GM21515 (cell line): ENCODE measurements at regions not wholly inside any gene's neighbourhood (a gene's known extent, or its start where the extent isn't known, plus 50 kb on each side); places are given as distances from the start of the nearest gene placed in this dataset.

Source experiments
- ATAC-seq: cut with Tn5 transposase; IDR thresholded peaks from one replicate; pipeline ENCODE4 v1.9.1; 2021; ENCODE audit not compliant: unreplicated experiment

DNA sequence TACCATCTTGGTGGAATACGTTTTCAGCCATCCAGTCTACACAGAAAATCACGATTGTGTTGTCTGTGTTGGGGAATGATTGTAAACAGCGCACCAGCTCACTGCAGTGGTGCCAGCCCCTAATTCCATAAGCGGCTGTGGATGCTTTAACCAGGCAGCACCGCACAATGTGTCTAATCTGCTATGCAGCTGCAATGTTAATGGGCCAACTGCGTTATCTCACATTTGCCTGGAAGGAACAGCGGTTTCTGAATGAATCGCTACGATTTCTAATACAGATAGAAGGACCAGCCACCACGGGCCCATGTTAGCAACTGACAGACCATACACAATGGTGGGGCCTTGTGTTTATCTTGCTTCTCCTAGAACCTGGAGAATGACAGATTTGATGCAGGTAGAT lies 384.5 kb upstream of the KIRREL3 start:
- ATAC-seq = no peak

DNA sequence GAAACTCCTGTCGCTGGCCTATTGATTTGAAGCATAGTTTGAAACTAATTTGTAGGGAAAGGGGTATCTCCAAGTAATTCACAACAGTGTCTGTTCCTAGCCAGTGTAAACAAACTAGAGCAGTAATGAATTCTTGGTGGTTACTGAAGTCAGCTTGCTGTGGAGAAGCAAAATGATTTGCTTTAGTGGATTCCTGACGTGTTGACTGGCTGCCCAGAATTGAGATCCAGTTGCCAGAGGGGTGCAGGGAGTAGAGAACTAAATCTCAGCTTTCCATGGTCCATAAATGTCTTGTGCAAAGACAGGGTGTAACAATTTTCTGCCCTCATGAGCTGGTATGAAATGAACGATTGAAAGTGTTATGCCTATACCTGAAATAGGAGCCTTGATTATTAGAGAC lies 382.5 kb upstream of the KIRREL3 start:
- ATAC-seq = no peak

GRCh38 chr11:127381247-127381646 lies 380.7 kb upstream of the KIRREL3 start:
- ATAC-seq = no peak

DNA sequence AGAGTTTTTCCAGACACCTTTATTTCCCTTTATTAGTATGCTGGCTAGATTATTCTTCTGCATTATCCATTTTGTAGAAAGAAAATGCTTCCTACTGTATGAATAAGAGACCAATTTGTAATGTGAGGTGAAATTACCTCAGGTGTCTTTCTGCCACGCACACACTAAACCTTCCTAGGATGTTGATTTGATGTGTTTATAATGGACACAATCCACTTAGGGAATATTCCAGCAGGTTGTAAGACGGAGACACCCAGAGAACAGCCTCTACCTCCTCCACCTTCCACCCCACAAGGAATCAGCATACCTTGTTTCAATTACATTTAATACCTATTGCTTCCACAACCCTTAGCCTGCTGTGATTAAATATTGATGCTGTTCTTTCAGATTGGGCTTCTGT lies 379.1 kb upstream of the KIRREL3 start:
- ATAC-seq = no peak

- ATAC-seq = no peak
Measured at GRCh38 chr11:127376301-127376700, 375.7 kb upstream of the KIRREL3 start.

DNA sequence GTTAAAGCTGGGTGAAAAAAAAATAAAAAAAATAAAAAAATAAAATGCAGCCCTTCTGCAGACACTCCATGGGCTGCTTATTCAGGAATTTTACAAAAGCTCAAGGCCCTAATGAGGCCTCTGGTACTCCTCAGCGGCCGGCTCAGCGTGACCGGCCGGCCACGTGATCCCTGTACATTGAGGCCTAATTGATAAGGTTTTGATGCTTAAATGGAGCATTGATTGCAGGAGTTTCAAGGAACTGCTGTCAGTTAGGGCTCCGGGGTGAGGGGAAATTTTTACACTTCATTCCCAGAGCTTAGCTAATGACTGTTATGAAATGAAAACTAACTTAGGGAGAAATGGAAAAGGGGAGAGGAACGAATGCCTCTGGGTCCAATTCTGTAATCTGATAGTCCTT lies 368.8 kb upstream of the KIRREL3 start:
- ATAC-seq = no peak

- ATAC-seq = no peak
Measured at GRCh38 chr11:127362754-127363308, 362.3 kb upstream of the KIRREL3 start.

DNA sequence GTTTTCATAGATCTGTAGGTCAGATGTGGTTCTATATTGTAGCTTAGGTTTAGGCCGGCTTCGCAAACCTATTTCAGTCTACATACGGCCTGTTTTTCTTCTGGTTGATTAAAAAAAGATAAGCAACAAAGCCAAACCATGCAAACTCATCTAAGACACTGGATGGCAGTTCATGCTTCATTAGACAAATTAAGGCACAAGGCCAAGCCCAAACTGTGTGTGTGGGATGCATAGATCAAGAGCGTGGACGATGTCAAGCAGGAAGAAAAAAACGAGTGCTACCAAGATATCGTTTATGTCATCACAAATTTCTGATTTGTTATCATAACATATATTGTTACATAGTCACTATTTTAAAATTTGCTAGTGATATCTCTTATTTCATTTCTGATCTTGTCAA lies 357.6 kb upstream of the KIRREL3 start:
- ATAC-seq = no peak

GRCh38 chr11:127350476-127350875 lies 349.9 kb upstream of the KIRREL3 start:
- ATAC-seq = no peak

GRCh38 chr11:127345819-127346459 lies 345.4 kb upstream of the KIRREL3 start:
- no peak for ATAC-seq

DNA sequence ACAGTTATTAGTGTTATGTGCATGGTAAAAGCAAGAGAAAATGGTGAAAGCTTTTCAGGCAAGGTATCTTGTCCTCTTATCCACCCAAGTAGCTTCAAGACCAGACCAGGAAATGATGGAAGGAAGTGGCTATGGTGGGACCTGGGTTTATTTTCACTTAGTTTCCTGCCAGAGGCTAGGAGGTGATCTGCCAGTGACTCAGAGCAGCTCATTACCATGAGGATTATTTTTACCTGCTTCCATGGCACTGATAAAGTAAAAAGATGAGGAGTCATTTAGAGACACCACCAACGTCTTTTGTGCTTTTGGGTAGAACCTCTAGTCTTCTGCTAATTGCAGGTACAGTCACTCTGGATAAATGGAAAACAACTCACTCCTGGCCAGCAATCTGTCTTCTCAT lies 339.9 kb upstream of the KIRREL3 start:
- ATAC-seq = no peak

GRCh38 chr11:127339376-127339775 lies 338.8 kb upstream of the KIRREL3 start:
- ATAC-seq = no peak

DNA sequence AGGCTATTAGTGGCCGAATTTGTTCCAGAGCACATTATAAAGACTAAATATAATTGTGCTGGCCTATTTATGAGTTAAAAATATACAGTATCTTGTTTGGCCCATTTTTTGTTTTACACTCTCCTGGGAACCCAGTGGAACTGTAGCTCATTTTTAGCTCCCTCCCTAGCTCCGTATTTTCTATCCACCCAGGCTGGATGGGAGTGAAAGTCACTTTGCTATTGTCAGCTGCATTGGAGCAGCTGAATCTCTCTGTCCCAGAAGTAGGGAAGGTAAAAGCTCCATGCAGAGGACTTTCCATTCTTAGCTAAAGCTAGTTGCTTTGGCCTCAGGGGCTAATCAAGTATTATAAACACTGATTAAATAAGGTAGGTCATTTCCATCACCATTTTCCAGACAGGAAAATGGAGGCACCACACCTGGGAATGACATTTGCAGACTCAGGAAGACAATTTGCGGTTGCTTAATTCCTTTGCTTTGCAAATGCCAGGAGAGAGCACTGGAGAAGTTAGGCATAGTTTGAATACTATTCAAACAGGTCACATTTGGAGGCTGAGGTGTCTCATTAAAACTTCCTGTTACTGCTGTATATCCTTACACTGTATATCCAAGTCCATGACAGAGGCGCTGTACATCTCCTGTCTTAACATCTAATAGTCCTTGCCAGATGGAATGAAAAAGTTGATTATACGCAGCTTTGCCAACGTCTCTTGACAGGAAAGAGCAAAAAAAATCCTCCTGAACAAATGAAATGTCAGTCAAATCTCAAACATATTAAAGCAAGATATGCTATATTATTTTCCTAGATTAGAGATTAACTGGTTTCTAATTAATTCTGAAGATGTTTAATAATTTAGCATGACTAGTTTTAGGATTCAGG lies 338.1 kb upstream of the KIRREL3 start:
- ATAC-seq = no peak

GRCh38 chr11:127334466-127334865 lies 333.9 kb upstream of the KIRREL3 start:
- no peak for ATAC-seq

- ATAC-seq = no peak
Measured at GRCh38 chr11:127332896-127333295, 332.3 kb upstream of the KIRREL3 start.

GRCh38 chr11:127330044-127330443 lies 329.5 kb upstream of the KIRREL3 start:
- no peak for ATAC-seq

DNA sequence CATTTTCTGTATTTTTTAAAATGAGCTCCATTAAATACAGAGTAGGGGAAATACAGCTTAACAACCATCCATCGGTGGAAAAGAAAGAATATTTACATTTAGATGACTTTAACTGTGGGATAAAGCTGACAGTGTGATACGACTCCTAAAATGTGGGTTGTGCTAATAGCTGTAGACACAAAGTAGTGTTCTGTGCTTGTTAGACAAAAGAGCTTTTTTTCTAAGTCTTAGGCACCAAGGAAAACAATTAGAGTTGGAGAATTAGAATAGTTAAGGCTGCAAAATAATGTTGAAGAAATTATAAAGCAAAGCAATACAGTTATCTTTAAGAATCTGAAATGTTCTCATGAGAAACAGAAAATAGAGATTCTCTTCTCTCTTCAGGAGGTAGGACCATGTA lies 307.7 kb upstream of the KIRREL3 start:
- ATAC-seq = no peak

GRCh38 chr11:127307700-127308099 lies 307.1 kb upstream of the KIRREL3 start:
- no peak for ATAC-seq

GRCh38 chr11:127304634-127305033 lies 304.1 kb upstream of the KIRREL3 start:
- ATAC-seq = no peak

GRCh38 chr11:127288926-127289325 lies 288.4 kb upstream of the KIRREL3 start:
- ATAC-seq = no peak

GRCh38 chr11:127281534-127281933 lies 281.0 kb upstream of the KIRREL3 start:
- ATAC-seq = no peak

DNA sequence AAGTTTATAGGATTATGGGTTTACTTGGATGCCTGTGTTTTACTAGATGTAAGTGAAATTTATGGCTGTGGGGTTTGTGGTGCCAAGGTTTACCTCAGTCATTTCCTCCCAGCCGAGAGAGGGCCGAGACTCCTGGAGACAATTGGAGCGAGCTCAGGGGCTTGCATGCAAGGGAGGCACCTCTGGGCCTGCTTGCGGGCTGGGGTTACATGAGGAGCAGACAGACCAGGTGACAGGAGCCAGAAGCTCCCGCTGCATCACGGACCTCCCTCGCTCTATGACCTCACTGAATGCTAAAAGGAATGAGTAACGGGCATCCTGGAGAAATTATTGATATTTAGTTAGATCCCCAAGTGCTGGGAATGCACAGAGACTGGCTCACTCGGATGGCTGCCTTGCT lies 275.2 kb upstream of the KIRREL3 start:
- no peak for ATAC-seq
